Epithelial cell of esophagus (primary cell): ENCODE measurements at regions not wholly inside any gene's neighbourhood (a gene's known extent, or its start where the extent isn't known, plus 50 kb on each side); places are given as distances from the start of the nearest gene placed in this dataset.

ENCODE experiments used
- DNase-seq: peaks from one replicate; pipeline ENCODE4 v3.0.0; 2010; ENCODE audit warnings: low read depth
- H3K4me3 ChIP-seq: 2 replicates; pipeline ENCODE4 v1.5.1; 2011; ENCODE audit warnings: mild to moderate bottlenecking, low read length, control low read depth
- TF ChIP-seq, protein P1 (sequence below): IDR thresholded peaks from 2 replicates; pipeline ENCODE4 v1.5.1; 2011; ENCODE audit warnings: low read depth, mild to moderate bottlenecking, low read length, control low read depth, inconsistent platforms; ENCODE audit not compliant: insufficient read depth; ENCODE audit errors: missing control alignments

DNA sequence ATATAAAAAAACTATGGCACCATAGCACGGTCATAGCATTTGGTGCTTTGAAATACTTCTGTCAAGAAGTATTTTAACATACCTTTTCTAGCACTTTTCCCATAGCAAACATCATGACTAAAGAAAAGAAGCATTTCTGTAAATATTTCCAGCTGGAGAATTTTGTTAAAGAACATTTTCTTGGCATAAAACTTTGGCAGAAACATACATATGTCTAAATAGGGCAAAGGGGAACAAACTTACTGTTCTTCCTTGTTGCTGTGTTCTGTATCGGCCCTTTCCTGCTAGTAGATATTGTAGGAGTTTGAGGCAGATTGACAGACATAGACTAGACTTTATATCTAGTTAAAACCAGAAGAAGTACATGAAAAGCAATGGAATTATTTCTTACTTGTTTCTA, 2368.5 kb downstream of the PCDH7 start:
- H3K4me3 ChIP-seq: no peak overlapping the region
- TF ChIP-seq, protein P1, sequence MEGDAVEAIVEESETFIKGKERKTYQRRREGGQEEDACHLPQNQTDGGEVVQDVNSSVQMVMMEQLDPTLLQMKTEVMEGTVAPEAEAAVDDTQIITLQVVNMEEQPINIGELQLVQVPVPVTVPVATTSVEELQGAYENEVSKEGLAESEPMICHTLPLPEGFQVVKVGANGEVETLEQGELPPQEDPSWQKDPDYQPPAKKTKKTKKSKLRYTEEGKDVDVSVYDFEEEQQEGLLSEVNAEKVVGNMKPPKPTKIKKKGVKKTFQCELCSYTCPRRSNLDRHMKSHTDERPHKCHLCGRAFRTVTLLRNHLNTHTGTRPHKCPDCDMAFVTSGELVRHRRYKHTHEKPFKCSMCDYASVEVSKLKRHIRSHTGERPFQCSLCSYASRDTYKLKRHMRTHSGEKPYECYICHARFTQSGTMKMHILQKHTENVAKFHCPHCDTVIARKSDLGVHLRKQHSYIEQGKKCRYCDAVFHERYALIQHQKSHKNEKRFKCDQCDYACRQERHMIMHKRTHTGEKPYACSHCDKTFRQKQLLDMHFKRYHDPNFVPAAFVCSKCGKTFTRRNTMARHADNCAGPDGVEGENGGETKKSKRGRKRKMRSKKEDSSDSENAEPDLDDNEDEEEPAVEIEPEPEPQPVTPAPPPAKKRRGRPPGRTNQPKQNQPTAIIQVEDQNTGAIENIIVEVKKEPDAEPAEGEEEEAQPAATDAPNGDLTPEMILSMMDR: no peak
- DNase-seq: no peak

DNA sequence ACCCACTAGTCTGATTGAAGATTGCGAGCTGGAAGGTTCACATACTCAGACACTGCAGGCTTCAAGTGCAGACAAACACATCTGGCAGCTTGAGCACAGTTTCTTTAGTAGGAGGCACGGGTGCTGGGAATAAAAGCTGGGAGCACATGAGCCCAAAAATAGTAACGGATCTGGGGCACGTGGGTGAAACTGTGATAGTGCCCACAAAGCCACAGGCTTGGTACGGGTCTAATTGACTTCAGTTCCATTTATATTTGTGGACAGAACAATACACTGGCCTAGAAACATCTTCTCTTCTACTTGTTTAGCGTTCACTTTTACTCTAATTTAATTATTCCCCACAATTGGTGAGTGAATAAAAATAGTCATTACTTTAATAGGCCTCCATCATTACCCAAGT, 2370.7 kb downstream of the PCDH7 start:
- TF ChIP-seq, protein P1: no peak
- H3K4me3 ChIP-seq: no peak overlapping the region
- DNase-seq: no peak

DNA sequence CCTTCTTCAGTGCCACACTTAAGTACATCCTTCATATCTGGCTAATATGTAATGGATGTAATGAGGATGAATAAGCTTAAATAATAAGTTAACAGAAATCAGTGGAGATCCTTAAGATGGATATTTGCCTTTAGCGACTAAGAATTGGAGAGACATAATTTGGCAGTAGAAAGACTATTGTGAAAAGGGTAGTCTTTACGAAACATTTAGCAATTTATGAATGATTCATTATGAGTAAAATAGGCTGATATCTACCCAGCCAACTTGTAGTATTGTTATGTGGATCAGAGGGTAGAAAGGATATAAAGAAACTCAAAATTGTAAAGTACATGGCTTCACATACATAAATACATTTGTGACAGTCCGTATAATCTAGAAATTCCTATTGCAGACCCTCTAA, 2371.8 kb downstream of the PCDH7 start:
- TF ChIP-seq, protein P1: no peak
- DNase-seq: peak; percentile 44

DNA sequence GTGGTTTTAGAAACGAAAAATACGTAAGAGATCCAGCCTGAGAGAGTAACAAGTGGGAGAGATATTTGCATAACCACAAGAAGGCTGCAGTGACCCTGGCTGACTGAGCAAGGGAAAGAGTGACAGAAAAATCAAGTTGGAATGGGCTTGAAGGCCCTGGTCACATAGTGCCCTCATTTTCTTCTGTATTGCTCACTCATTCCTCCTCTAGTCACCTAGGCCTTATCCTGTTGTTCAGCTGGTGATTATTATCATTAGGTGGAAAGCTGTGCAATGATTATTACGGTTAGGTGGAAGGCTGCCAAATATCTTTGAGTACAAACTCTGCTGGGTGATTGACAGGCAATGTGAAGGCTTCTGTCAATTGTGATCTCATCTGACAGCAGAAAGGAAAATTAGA, 2384.1 kb downstream of the PCDH7 start:
- TF ChIP-seq, protein P1: no peak
- H3K4me3 ChIP-seq: no peak overlapping the region
- peak; percentile 10 for DNase-seq

More for the DNA sequence above, 2371.8 kb downstream of the PCDH7 start:
- no peak overlapping the region for H3K4me3 ChIP-seq

DNA sequence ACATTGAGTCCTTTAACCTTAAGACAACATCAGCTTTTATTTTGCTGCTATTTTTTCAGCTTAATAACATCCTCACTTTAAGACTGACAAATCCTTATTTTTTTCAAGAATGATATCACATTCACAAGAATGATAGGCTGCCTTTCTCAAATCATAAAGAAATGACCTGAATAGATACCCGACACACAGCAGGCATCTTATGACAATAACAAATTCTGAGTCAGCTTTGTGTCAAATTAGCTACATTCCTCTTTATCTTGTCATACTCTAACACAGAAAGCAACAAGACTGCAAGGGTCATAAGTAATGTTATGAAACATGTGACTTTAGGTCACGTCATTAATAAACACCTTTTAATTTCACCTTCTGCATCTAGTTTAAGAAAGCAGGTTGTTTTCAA, 2387.6 kb downstream of the PCDH7 start:
- peak; percentile 51 for DNase-seq
- H3K4me3 ChIP-seq: no peak overlapping the region
- TF ChIP-seq, protein P1: no peak

DNA sequence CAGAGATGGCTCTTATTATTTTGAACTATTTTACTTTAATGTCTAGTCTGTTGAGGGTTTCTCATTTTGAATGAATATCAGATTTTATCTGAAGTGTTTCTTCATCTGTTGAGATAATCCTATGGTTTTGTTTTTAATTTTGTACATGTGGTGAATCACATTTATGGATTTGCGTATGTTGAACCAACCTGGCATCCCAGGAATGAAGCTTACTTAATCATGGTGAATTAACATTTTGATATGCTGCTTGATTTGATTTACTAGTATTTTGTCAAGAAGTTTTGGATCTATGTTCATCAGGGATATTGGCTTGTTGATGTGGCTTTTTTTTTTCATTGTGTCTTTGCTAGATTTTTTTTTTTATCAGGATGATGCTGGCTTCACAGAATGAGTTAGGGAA, 2390.9 kb downstream of the PCDH7 start:
- TF ChIP-seq, protein P1: no peak
- DNase-seq: peak; percentile 14
- H3K4me3 ChIP-seq: no peak overlapping the region

DNA sequence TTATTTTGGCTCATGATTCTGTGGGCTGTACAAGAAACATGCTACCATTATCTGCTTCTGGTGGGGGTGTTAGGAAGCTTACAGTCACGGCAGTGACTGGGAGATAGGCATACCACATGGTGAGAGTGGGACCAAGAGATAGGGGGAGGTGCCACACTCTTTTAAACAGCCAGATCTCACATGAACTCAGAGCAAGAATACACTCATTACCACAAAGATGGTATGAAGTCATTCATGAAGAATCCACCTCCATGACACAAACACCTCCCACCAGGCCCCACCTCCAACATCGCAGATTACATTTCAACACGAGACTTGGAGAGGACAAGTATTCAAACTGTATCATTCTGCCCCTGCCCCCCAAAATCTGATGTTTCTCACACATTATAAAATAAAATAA, 2396.7 kb downstream of the PCDH7 start:
- TF ChIP-seq, protein P1: no peak
- no peak overlapping the region for H3K4me3 ChIP-seq
- DNase-seq: no peak
